GM21367 (cell line): ENCODE measurements at regions not wholly inside any gene's neighbourhood (a gene's known extent, or its start where the extent isn't known, plus 50 kb on each side); places are given as distances from the start of the nearest gene placed in this dataset.
"Not testable (repeated sequence)": the region's sequence is repeated elsewhere in the genome, so short reads cannot be mapped to it uniquely, and the experiment has no call there.

Source experiments
- ATAC-seq: cut with Tn5 transposase; IDR thresholded peaks from one replicate; pipeline ENCODE4 v1.9.1; 2021; ENCODE audit not compliant: unreplicated experiment

GRCh38 chr1:146376708-146377496 lies 148.1 kb upstream of the NOTCH2NLA start:
- peak; percentile 83 for ATAC-seq

- not testable (repeated sequence) for ATAC-seq
Observed at GRCh38 chr1:146376309-146376707, 147.5 kb upstream of the NOTCH2NLA start.

- not testable (repeated sequence) for ATAC-seq
Observed at GRCh38 chr1:146375108-146375507, 146.3 kb upstream of the NOTCH2NLA start.

GRCh38 chr1:146369940-146370339 lies 141.1 kb upstream of the NOTCH2NLA start:
- not testable (repeated sequence) for ATAC-seq

- not testable (repeated sequence) for ATAC-seq
Observed at GRCh38 chr1:146355373-146355772, 126.6 kb upstream of the NOTCH2NLA start.

- ATAC-seq: not testable (repeated sequence)
Observed at GRCh38 chr1:146326863-146327262, 98.0 kb upstream of the NOTCH2NLA start.

- ATAC-seq: not testable (repeated sequence)
Observed at GRCh38 chr1:146324463-146324862, 95.6 kb upstream of the NOTCH2NLA start.

GRCh38 chr1:146323302-146323701 lies 94.5 kb upstream of the NOTCH2NLA start:
- ATAC-seq: not testable (repeated sequence)

GRCh38 chr1:146322893-146323292 lies 94.1 kb upstream of the NOTCH2NLA start:
- ATAC-seq: not testable (repeated sequence)

- not testable (repeated sequence) for ATAC-seq
Observed at GRCh38 chr1:146318715-146319114, 89.9 kb upstream of the NOTCH2NLA start.

- not testable (repeated sequence) for ATAC-seq
Observed at GRCh38 chr1:146317785-146318184, 89.0 kb upstream of the NOTCH2NLA start.

- ATAC-seq: not testable (repeated sequence)
Observed at GRCh38 chr1:146314449-146315246, 85.8 kb upstream of the NOTCH2NLA start.

GRCh38 chr1:146310579-146310978 lies 81.8 kb upstream of the NOTCH2NLA start:
- ATAC-seq: not testable (repeated sequence)

- not testable (repeated sequence) for ATAC-seq
Observed at GRCh38 chr1:146309427-146309826, 80.6 kb upstream of the NOTCH2NLA start.

- ATAC-seq: not testable (repeated sequence)
Observed at GRCh38 chr1:146308892-146309291, 80.1 kb upstream of the NOTCH2NLA start.

- ATAC-seq: not testable (repeated sequence)
Observed at GRCh38 chr1:146308152-146308551, 79.3 kb upstream of the NOTCH2NLA start.

GRCh38 chr1:146307632-146308031 lies 78.8 kb upstream of the NOTCH2NLA start:
- peak; percentile 87 for ATAC-seq

- not testable (repeated sequence) for ATAC-seq
Observed at GRCh38 chr1:146306651-146307050, 77.8 kb upstream of the NOTCH2NLA start.

GRCh38 chr1:146305442-146305841 lies 76.6 kb upstream of the NOTCH2NLA start:
- ATAC-seq: not testable (repeated sequence)

- peak; percentile 83 for ATAC-seq
Observed at GRCh38 chr1:146298575-146298897, 69.7 kb upstream of the NOTCH2NLA start.

- peak; percentile 30 for ATAC-seq
Observed at GRCh38 chr1:146297781-146298574, 69.2 kb upstream of the NOTCH2NLA start.
